ENCODE measurements at regions not wholly inside any gene's neighbourhood (a gene's known extent, or its start where the extent isn't known, plus 50 kb on each side); places are given as distances from the start of the nearest gene placed in this dataset.
A peak's percentile ranks its signal among the peaks of the same experiment; 100 is the strongest.

DNA sequence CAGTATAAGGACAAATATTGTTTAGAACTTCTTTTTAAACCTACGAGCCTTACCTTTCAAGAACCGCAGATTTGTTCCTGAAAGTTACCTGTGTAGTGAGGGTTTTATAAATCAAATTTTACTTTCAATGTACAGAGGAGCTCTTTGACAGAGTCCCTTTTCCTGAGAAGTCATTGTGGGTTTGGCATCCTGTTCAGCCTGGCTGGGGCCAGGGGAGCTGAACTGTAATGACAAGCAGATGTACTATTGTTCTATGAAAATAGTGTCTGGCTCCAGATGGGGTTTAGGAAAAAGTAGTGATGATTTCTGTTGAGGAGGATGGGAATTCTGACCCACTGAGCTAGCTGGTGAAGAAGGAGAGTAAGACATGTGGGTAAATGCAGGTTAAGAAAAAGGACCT, 196.2 kb upstream of the PGRMC2 start:
- Histone ChIP-seq H3K9me3 (ENCODE audit: control insufficient read depth in 3 of 3, low read length in 3 of 3) (peaks cover 0 to 2% (median 0%) of the 10 kb centered on the region in 3 donors), H3K4me1 (ENCODE audit: control insufficient read depth in 3 of 3, insufficient read depth in 3 of 3, low read length in 3 of 3) (no peaks in the 10 kb centered on the region), H3K27me3 (ENCODE audit: control insufficient read depth in 3 of 3, insufficient read depth in 3 of 3, low read length in 3 of 3) (no peaks in the 10 kb centered on the region), H3K27ac (ENCODE audit: low read depth, low read length) (no peak overlapping the region), H3K36me3 (ENCODE audit: control insufficient read depth in 3 of 3, insufficient read depth in 3 of 3, low read length in 3 of 3) (no peaks in the 10 kb centered on the region), H3K4me3 (ENCODE audit: low read length in 3 of 3) (no peak overlapping the region), H3K9ac (ENCODE audit: low read depth in 1 of 3, low read length in 3 of 3) (no peak overlapping the region)

DNA sequence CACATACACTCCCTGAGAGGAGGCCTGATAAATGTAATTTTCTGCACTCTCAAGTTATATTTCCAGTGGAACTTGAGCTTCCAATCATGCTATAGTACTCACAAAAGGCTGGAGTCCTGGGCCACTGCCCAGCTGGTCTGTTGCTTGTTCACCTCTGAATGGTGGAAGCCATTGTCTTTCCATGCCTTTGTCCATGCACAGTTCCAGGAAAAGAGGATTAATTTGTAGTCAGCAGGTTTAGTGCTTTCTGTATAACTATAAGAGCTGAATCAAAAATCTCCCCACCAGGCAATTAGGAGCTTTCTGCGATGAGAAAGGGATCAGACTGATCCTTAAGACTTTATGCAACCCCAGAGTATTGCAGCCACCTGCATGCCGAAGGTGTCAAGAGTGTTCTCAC, 195.4 kb upstream of the PGRMC2 start:
- peaks cover 0 to 2% (median 0%) of the 10 kb centered on the region in 3 donors for H3K9me3 ChIP-seq (ENCODE audit: control insufficient read depth in 3 of 3, low read length in 3 of 3)
- H3K27ac ChIP-seq (ENCODE audit: low read depth, low read length): no peak overlapping the region
- no peak overlapping the region for H3K9ac ChIP-seq (ENCODE audit: low read depth in 1 of 3, low read length in 3 of 3)
- no peaks in the 10 kb centered on the region for H3K36me3 ChIP-seq (ENCODE audit: control insufficient read depth in 3 of 3, insufficient read depth in 3 of 3, low read length in 3 of 3)
- no peak overlapping the region for H3K4me3 ChIP-seq (ENCODE audit: low read length in 3 of 3)
- no peaks in the 10 kb centered on the region for H3K27me3 ChIP-seq (ENCODE audit: control insufficient read depth in 3 of 3, insufficient read depth in 3 of 3, low read length in 3 of 3)
- H3K4me1 ChIP-seq (ENCODE audit: control insufficient read depth in 3 of 3, insufficient read depth in 3 of 3, low read length in 3 of 3): no peaks in the 10 kb centered on the region

DNA sequence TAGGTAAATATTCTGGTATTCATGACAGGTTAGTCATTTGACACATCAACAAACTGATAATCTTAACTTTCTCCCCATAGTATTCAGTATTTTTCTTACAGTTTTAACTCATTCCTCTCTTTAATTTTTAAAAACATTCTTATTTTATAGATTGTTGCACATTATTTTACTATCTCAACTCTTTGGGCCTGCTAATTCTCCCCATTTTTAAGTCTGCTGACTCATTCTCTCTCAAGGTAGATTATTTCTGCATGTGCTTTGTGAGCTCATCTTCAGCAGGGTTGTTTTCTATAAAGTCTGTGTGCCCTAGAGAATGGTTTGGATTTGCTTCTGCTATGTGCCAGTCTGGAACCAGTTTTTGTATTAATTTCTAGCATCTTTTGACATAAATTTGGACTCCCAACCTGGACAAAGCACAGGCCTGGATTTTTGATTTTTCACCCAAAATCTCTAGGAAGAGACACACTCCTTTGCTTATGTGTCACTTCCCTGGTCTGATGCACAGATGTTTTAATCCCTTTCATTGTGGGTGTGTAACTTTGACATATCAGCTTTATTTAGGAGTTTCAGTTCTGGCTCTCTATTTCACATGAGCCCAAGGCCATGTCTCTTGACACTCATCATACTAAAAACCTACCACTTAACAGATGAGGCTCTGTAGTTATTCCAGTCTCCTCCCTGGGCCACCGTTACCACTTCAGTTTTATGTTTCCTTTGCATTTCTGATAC, 194.3 kb upstream of the PGRMC2 start:
- H3K9me3 ChIP-seq (ENCODE audit: control insufficient read depth in 3 of 3, low read length in 3 of 3): peaks cover 0 to 2% (median 0%) of the 10 kb centered on the region in 3 donors
- H3K27ac ChIP-seq (ENCODE audit: low read depth, low read length): no peak overlapping the region
- H3K27me3 ChIP-seq (ENCODE audit: control insufficient read depth in 3 of 3, insufficient read depth in 3 of 3, low read length in 3 of 3): no peaks in the 10 kb centered on the region
- no peaks in the 10 kb centered on the region for H3K4me1 ChIP-seq (ENCODE audit: control insufficient read depth in 3 of 3, insufficient read depth in 3 of 3, low read length in 3 of 3)
- no peaks in the 10 kb centered on the region for H3K36me3 ChIP-seq (ENCODE audit: control insufficient read depth in 3 of 3, insufficient read depth in 3 of 3, low read length in 3 of 3)
- H3K9ac ChIP-seq (ENCODE audit: low read depth in 1 of 3, low read length in 3 of 3): no peak overlapping the region
- H3K4me3 ChIP-seq (ENCODE audit: low read length in 3 of 3): no peak overlapping the region

DNA sequence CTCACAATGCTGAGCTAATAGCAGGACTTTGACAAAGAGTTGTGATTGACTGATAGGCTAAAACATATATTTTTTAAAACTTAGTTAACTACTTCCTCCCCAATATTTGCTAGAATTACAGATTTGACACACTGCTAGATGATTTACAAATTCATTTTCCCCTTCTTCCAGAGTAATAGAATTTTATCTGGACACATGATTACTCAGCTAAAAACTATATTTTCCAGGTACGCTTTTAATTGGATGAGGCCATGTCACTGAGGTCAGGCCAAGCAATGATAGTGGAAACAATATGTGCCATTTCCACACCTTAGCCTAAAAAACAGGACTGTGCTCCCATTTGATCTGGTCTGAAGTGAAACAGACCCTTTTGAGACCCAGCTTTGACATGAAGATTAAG, 193.3 kb upstream of the PGRMC2 start:
- no peak overlapping the region for H3K4me3 ChIP-seq (ENCODE audit: low read length in 3 of 3)
- no peak overlapping the region for H3K9ac ChIP-seq (ENCODE audit: low read depth in 1 of 3, low read length in 3 of 3)
- H3K36me3 ChIP-seq (ENCODE audit: control insufficient read depth in 3 of 3, insufficient read depth in 3 of 3, low read length in 3 of 3): no peaks in the 10 kb centered on the region
- peaks cover 0 to 2% (median 0%) of the 10 kb centered on the region in 3 donors for H3K9me3 ChIP-seq (ENCODE audit: control insufficient read depth in 3 of 3, low read length in 3 of 3)
- H3K4me1 ChIP-seq (ENCODE audit: control insufficient read depth in 3 of 3, insufficient read depth in 3 of 3, low read length in 3 of 3): no peaks in the 10 kb centered on the region
- no peaks in the 10 kb centered on the region for H3K27me3 ChIP-seq (ENCODE audit: control insufficient read depth in 3 of 3, insufficient read depth in 3 of 3, low read length in 3 of 3)
- no peak overlapping the region for H3K27ac ChIP-seq (ENCODE audit: low read depth, low read length)

DNA sequence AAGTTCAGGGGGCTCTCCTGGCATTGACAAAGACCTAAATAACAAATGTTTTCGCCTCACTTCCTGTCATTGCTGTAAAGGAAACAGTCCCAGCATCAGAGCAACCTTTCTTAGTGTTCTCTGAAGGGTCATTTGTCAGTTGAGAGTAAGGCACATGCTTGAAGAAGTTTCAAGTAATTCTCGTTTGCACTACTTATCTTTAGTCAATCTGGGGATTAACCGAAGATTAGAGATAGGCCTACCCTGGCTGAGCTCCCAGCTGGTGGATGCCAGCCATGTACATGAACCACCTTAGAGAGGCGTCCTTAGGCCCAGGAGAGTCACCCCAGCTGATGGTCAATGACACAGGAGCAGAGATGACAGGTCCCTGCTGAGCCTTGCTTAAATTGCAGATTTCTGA, 189.9 kb upstream of the PGRMC2 start:
- Histone ChIP-seq H3K27me3 (ENCODE audit: control insufficient read depth in 3 of 3, insufficient read depth in 3 of 3, low read length in 3 of 3) (no peaks in the 10 kb centered on the region), H3K27ac (ENCODE audit: low read depth, low read length) (no peak overlapping the region), H3K4me3 (ENCODE audit: low read length in 3 of 3) (no peak overlapping the region), H3K9me3 (ENCODE audit: control insufficient read depth in 3 of 3, low read length in 3 of 3) (peaks cover 0 to 2% (median 0%) of the 10 kb centered on the region in 3 donors), H3K9ac (ENCODE audit: low read depth in 1 of 3, low read length in 3 of 3) (no peak overlapping the region), H3K4me1 (ENCODE audit: control insufficient read depth in 3 of 3, insufficient read depth in 3 of 3, low read length in 3 of 3) (no peaks in the 10 kb centered on the region), H3K36me3 (ENCODE audit: control insufficient read depth in 3 of 3, insufficient read depth in 3 of 3, low read length in 3 of 3) (no peaks in the 10 kb centered on the region)

DNA sequence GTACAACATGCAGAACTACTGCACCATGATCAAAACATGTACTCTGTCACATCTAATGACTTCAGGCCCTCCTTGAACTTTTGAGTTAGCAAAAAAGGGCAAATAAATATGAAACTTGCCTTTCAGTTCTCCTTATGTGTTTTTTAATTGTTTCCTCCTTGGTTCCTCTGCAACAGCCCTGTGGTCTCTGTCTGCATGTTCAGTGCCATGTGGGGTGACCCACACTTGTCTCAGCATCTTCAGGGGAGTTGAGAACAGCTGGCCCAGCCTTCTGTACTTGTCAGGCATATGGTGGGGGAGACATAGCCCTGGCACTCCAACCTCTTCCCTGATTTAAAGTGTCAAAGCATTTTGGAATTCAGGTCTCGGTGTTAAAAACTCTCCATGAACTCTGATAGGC, 188.0 kb upstream of the PGRMC2 start:
- Histone ChIP-seq H3K27ac (ENCODE audit: low read depth, low read length) (no peak overlapping the region), H3K9me3 (ENCODE audit: control insufficient read depth in 3 of 3, low read length in 3 of 3) (no peaks in the 10 kb centered on the region)

DNA sequence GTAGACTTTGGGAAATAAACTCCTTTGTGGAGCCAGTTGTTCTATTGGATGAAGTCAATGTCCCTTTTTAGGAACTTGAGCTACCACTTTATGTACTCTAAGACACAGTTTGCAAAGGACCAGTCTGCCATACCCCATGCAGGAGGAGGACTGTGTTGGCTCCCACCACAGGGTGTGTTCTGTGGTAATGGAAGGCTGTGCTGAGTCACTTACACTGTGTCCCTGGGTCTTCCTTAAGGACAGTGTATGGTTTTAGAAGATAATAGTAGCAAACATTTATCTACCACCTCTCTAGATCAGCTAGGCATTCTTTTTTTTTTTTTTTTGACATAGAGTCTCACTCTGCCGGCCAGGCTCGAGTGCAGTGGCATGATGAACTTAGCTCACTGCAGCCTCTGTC, 184.0 kb upstream of the PGRMC2 start:
- Histone ChIP-seq H3K27ac (ENCODE audit: low read depth, low read length) (no peak overlapping the region), H3K4me1 (ENCODE audit: control insufficient read depth in 3 of 3, insufficient read depth in 3 of 3, low read length in 3 of 3) (peaks cover 0 to 12% (median 6%) of the 10 kb centered on the region in 3 donors), H3K27me3 (ENCODE audit: control insufficient read depth in 3 of 3, insufficient read depth in 3 of 3, low read length in 3 of 3) (no peaks in the 10 kb centered on the region), H3K36me3 (ENCODE audit: control insufficient read depth in 3 of 3, insufficient read depth in 3 of 3, low read length in 3 of 3) (no peaks in the 10 kb centered on the region), H3K9ac (ENCODE audit: low read depth in 1 of 3, low read length in 3 of 3) (no peak overlapping the region), H3K4me3 (ENCODE audit: low read length in 3 of 3) (no peak overlapping the region), H3K9me3 (ENCODE audit: control insufficient read depth in 3 of 3, low read length in 3 of 3) (no peaks in the 10 kb centered on the region)

More for the DNA sequence above, 188.0 kb upstream of the PGRMC2 start:
- peaks cover 0 to 5% (median 4%) of the 10 kb centered on the region in 3 donors for H3K4me1 ChIP-seq (ENCODE audit: control insufficient read depth in 3 of 3, insufficient read depth in 3 of 3, low read length in 3 of 3)
- no peak overlapping the region for H3K9ac ChIP-seq (ENCODE audit: low read depth in 1 of 3, low read length in 3 of 3)
- H3K36me3 ChIP-seq (ENCODE audit: control insufficient read depth in 3 of 3, insufficient read depth in 3 of 3, low read length in 3 of 3): no peaks in the 10 kb centered on the region
- H3K27me3 ChIP-seq (ENCODE audit: control insufficient read depth in 3 of 3, insufficient read depth in 3 of 3, low read length in 3 of 3): no peaks in the 10 kb centered on the region
- no peak overlapping the region for H3K4me3 ChIP-seq (ENCODE audit: low read length in 3 of 3)

DNA sequence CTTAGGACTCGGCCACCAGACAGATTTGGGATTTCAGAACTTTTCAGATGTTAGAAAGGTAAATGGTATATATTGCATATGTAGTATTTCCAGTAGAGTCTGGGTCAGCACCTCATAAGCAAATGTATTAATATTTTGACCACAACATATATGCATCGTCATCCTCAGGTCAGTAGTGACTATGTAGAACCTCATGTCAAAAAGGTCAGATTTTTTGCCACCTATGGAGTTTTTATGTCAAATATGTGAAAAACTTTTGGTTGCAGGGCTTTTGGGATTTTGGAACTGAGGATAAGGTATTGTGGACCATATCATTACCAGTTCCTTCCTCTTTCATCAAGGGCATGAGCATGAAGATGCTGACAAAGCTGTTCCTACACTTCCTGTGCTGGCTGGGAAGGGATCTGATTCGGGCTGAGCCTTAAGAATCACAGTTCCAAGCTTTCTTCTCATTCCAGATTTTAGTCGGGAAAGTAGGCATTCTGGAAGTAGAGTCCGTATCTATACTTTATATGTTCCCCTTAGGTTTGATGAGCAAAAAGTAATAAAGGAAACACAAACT, 183.0 kb upstream of the PGRMC2 start:
- Histone ChIP-seq H3K9ac (ENCODE audit: low read depth in 1 of 3, low read length in 3 of 3) (no peak overlapping the region), H3K27me3 (ENCODE audit: control insufficient read depth in 3 of 3, insufficient read depth in 3 of 3, low read length in 3 of 3) (no peaks in the 10 kb centered on the region), H3K4me1 (ENCODE audit: control insufficient read depth in 3 of 3, insufficient read depth in 3 of 3, low read length in 3 of 3) (peaks cover 0 to 12% (median 6%) of the 10 kb centered on the region in 3 donors), H3K4me3 (ENCODE audit: low read length in 3 of 3) (no peak overlapping the region), H3K9me3 (ENCODE audit: control insufficient read depth in 3 of 3, low read length in 3 of 3) (no peaks in the 10 kb centered on the region), H3K36me3 (ENCODE audit: control insufficient read depth in 3 of 3, insufficient read depth in 3 of 3, low read length in 3 of 3) (no peaks in the 10 kb centered on the region), H3K27ac (ENCODE audit: low read depth, low read length) (no peak overlapping the region)

DNA sequence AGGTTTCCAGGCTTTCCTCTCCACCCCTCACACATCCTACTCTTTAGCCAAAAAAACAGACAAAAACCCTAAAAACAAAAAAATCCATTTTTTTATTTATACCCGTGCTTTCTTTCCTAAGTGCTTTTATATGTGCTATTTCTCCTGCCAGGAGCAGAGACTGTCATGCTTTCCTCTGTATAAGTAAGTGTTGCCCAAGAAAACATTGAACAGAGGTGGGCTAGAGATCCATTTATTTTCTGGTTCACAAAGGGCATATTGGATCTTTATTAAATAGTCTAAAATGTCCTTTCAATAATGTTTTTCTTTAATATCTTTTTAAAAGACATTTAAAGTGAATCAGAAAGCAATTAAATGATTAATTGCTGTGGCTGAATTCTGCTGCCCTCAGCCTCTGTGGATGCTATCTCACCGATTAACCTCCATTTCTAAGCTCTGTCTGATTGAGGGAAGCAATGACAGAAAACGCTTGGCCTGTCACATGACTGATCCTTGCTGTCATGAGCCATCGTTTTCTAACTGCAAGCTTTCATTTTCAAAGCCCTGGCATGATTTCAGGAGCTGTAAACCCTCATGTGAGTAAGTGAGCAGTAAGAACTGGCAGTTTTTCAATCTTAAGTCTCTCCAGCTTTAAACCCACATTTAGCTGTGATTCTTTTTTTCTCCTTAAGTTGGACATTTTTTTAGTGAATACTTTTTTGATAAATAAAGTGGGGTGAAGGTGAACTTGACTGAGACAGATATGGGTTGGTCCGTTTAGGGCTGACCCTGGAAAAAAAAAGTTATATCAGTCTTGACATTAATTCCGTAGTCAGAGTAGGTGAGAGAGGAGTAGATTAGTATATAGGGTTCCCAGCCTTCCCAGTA, 180.7 kb upstream of the PGRMC2 start:
- Histone ChIP-seq H3K4me1 (ENCODE audit: control insufficient read depth in 3 of 3, insufficient read depth in 3 of 3, low read length in 3 of 3) (peaks cover 0 to 12% (median 6%) of the 10 kb centered on the region in 3 donors), H3K27me3 (ENCODE audit: control insufficient read depth in 3 of 3, insufficient read depth in 3 of 3, low read length in 3 of 3) (no peaks in the 10 kb centered on the region), H3K9me3 (ENCODE audit: control insufficient read depth in 3 of 3, low read length in 3 of 3) (no peaks in the 10 kb centered on the region), H3K36me3 (ENCODE audit: control insufficient read depth in 3 of 3, insufficient read depth in 3 of 3, low read length in 3 of 3) (no peaks in the 10 kb centered on the region), H3K9ac (ENCODE audit: low read depth in 1 of 3, low read length in 3 of 3) (no peak overlapping the region), H3K4me3 (ENCODE audit: low read length in 3 of 3) (peak overlapping the region in 1 of 3 donors; percentile 27), H3K27ac (ENCODE audit: low read depth, low read length) (peak overlapping the region; percentile 1)

DNA sequence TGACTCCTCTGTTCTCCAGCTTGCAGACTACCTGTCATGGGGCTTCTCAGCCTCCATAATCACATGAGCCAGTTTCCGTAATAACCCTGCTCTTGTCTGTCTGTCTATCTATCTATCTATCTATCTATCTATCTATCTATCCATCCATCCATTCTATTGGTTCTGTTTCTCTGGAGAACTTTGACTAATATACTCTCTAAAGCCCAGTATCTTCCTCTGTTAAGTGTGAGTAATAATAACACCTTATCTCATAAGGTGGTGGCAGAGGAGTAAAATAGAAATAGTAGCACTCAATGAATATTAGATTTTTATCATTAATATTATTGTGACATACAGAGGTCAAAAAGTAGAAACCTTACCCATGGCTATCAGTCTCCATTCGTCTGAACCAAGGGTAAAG, 177.9 kb upstream of the PGRMC2 start:
- no peaks in the 10 kb centered on the region for H3K9me3 ChIP-seq (ENCODE audit: control insufficient read depth in 3 of 3, low read length in 3 of 3)
- H3K9ac ChIP-seq (ENCODE audit: low read depth in 1 of 3, low read length in 3 of 3): no peak overlapping the region
- H3K4me3 ChIP-seq (ENCODE audit: low read length in 3 of 3): no peak overlapping the region
- H3K36me3 ChIP-seq (ENCODE audit: control insufficient read depth in 3 of 3, insufficient read depth in 3 of 3, low read length in 3 of 3): no peaks in the 10 kb centered on the region
- no peak overlapping the region for H3K27ac ChIP-seq (ENCODE audit: low read depth, low read length)
- peaks cover 2 to 12% (median 5%) of the 10 kb centered on the region in 3 donors for H3K4me1 ChIP-seq (ENCODE audit: control insufficient read depth in 3 of 3, insufficient read depth in 3 of 3, low read length in 3 of 3)
- H3K27me3 ChIP-seq (ENCODE audit: control insufficient read depth in 3 of 3, insufficient read depth in 3 of 3, low read length in 3 of 3): no peaks in the 10 kb centered on the region

Data from skeletal muscle tissue (tissue), 3 donors.